ENCODE measurements at regions not wholly inside any gene's neighbourhood (a gene's known extent, or its start where the extent isn't known, plus 50 kb on each side); places are given as distances from the start of the nearest gene placed in this dataset.
A peak's percentile ranks its signal among the peaks of the same experiment; 100 is the strongest.

DNA sequence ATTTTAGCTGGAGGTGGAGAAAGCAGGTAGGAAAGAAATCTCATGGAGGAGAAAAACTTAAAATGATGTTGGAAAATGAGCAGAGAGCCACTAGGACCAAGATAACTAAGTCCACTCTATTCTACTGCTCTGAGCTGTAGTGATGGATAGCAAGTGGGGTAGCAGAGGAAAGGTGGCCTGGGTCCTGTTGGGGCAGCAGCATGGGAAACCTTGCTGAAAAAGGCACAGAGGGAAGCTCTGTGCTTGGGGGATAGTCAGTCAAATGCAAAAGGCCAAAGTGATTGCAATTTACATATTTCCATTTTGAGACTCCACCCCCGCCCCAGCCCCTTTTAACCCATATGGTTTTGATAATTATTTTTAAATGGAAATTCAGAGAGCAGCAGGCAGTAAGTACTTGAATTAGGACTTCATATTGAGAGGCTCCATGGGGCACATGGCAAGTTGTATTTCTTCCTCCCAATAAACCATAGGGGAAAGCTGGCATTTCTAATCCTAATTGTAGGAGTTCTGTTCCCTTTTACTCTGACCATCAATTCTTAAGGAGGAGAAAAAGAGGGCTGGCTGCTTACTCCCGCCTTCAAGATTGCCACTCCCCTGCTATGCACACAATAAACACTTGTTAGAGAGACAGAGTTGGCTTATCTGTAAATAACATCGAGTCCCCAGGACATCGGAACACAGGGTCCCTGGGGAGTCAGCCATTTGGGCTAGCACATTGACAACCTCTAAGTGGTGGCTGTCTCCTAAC lies 1341.5 kb upstream of the TENM4 start:
- DNase-seq (ENCODE audit: low read depth, low spot score): no peak
- H3K27ac ChIP-seq: no peak overlapping the region

DNA sequence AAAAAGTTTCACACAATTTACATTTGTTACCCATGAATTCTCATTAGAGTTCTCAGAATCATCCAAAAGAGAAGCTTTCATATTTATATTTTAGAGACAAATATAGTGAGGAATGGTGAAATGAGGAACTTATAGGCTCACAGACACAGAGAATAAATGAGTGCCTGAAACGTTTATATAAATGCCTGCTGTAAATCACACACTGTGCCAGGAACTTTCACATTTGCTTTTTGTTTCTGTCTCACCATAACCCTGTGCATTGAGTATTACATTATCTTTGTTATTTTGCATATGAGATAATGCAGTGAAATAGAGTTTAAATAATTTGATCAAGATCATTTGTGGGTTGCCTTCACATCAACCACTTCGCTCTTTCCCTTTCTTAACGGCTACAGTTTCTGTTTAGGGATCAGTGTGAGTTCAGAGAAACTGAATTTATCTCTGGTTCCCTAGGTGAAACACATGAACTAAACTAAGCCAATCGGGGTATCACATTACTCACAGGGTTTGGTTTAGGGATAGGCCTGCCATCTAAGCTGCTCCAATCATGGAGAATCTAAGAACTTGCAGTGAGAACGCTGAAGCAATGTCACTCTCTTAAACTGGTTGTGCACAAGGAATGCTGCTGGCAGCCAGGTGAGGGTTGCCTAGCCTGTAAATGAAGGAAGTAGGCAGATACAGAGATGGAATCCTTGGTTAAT lies 1339.2 kb upstream of the TENM4 start:
- no peak overlapping the region for H3K27ac ChIP-seq
- DNase-seq (ENCODE audit: low read depth, low spot score): peak; percentile 20

DNA sequence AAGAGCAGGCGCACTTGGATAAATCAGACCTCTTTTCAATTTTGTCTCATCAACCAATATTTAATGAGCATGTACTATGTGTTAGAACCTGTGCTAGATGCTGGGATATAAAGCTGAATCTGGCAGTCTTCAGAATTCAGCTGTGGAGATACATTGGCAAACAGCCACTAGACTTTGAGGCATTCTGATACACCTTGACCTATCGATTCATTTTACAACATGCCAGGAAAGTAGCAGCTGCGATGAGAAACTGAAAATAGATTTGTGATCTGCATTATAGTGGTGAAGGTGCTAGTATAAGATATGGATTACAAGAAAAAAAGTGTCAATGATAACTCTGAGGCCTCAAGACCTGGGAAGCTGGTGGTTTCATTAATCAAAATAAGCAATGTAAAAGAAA lies 1338.1 kb upstream of the TENM4 start:
- no peak overlapping the region for H3K27ac ChIP-seq
- DNase-seq (ENCODE audit: low read depth, low spot score): no peak

DNA sequence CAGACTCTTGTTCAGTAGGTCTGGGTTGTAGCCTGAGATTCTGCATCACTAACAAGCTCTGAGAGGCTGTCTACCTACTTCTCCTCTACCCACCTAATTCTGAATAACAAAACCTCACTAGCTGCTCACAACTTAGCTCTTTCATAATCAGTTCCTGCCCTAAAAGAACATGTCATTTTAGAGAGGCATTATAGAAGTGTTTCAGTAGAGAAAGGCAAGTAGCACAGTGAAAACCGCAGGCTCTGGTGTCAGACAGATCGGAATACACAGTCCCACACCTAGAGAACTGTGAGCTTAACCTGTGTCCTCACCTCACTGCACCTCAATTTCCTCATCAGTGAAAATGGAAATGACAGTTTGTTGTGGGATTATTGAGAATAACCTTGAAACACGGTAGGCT lies 1337.6 kb upstream of the TENM4 start:
- no peak for DNase-seq (ENCODE audit: low read depth, low spot score)

DNA sequence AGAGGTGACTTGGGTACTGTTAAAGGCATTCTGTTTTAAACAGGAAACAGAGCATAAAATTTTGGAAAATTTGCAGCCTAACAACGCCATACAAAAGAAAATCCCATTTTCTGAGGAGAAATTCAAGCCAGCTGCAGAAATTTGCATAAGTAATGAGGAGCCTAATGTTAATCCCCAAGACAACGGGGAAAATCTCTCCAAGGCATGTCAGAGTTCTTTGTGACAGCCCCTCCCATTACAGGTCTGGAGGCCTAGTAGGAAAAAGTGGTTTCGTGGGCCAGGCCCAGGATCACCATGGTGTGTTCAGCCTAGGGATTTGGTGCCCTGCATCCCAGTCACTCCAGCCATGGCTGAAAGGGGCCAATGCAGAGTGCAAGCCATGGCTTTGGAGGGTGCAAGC lies 1333.1 kb upstream of the TENM4 start:
- no peak overlapping the region for H3K27ac ChIP-seq
- DNase-seq (ENCODE audit: low read depth, low spot score): no peak

More for the DNA sequence above, 1337.6 kb upstream of the TENM4 start:
- no peak overlapping the region for H3K27ac ChIP-seq

DNA sequence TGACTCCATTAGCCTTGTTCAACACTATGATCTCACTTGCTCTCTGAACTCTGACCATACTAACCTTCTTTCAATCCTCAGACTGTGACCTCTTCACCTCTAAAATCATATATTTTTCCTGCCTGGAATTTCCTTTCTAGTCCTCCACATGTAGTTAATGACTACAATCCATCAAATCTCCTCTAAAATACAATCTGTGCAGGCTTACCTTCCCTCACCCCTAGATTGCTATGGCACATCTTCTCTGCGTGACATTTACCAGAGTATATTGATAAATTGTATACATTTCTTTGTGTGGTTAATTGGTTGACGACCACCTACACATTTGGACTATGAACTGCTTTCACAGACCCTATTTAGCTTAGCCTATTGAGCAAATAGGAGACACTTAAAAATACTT lies 1330.2 kb upstream of the TENM4 start:
- H3K27ac ChIP-seq: no peak overlapping the region
- no peak for DNase-seq (ENCODE audit: low read depth, low spot score)

DNA sequence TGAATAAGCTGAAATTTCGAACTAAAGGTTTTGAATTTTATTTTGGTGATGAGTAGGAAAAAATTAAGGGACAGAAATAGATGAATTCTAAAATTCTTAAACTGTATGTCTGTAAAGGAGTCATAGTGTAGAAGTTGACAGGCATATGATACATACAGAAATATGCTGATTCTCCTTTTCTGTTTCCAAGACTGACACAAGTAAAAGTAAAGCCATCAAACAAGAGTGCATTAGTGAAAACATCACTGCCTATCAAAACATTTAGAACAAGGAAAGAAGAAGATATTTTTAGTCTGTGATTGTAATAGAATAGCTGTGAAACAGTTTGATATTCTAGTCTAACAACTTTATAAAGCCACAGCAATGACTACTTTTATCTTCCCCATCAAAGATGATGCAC lies 1318.0 kb upstream of the TENM4 start:
- DNase-seq (ENCODE audit: low read depth, low spot score): peak; percentile 2
- no peak overlapping the region for H3K27ac ChIP-seq

DNA sequence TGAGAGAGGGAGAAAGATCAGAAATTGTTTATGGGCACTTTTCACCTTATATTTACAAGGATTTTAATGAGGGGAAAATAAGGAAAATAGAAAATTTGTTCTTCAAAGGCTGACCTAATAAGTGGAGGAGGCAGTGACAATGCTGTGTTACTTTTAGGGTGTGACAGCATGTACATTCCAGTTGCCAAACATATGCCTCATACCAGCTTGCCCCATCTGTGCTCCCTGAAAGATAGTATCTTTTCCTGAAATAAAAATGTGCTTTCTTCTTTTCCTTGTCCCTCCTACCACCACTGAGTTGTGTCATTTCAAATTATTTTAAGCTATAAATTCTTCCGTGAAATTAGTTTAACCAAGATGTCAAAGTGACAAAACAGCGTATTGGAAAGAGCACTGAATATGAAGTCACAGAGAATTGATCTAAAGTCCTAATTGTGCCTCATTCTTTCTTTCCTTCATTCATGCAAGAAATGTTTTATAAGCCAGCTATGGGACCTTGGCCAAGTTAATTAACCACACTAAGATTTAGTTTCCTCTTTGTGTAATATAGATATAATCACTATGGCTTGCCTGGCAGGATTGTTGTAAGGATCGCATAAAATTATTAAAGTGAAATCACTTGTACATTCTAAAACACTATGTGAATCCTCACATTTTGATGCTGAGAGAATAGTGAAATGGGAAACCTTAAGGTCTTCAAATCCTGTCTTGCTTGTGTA lies 1307.5 kb upstream of the TENM4 start:
- peak; percentile 3 for DNase-seq (ENCODE audit: low read depth, low spot score)
- no peak overlapping the region for H3K27ac ChIP-seq

DNA sequence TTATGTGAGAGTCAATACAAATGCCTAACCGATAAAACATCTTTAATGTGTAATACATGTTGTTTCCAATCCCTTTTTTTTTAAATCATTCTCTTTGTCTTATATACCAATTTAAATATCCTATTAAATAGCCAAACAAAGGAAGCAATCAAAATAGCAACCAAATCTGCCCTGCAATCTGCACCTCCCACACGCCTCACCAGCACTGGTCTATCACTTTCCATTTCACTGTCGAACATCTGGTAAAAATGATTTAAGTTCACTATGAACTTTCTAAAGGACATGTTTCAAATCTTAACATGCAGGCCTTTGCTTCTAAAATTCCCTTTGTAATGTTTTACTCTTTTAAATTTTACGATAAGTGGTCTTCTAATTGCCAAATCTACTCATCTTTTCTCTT lies 1305.5 kb upstream of the TENM4 start:
- H3K27ac ChIP-seq: no peak overlapping the region
- DNase-seq (ENCODE audit: low read depth, low spot score): no peak

DNA sequence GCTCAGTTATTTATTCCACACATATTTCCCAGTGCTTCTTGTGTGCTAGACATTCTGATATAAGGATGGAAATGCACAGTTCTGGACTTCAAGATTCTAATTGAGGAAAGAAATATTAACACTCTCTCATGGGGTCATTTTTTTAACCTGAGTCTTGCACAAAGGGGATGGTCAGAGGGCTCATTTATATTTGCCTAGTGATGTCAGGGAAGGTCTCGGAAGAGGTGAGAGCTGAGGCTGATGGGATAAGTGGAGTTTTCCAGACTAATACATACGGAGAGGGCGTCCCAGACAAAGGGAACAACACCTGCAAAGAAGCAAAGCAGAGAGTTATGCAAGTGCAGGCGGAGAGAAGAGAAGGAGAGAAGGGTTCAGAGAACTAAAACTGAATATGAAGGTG lies 1304.6 kb upstream of the TENM4 start:
- H3K27ac ChIP-seq: no peak overlapping the region
- no peak for DNase-seq (ENCODE audit: low read depth, low spot score)

DNA sequence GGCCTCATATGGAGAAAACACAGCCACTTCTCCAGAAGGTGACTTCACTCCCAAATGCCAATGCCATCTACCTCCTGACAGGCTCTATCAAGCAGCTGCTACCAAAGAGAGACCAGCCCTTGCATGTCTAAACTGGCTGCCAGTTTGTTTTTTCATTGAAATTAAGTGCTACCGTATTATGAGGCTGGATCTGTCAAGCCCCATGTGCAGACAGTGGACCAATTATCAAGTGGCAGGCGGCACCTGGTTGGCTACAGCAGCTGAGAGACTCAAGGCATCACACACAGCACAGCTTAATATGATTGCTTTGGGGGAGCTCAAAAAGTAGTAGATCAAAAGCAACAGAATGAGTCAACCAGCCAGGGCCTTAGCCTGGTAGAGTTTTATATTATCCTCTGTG lies 1293.0 kb upstream of the TENM4 start:
- DNase-seq (ENCODE audit: low read depth, low spot score): peak; percentile 22
- no peak overlapping the region for H3K27ac ChIP-seq

DNA sequence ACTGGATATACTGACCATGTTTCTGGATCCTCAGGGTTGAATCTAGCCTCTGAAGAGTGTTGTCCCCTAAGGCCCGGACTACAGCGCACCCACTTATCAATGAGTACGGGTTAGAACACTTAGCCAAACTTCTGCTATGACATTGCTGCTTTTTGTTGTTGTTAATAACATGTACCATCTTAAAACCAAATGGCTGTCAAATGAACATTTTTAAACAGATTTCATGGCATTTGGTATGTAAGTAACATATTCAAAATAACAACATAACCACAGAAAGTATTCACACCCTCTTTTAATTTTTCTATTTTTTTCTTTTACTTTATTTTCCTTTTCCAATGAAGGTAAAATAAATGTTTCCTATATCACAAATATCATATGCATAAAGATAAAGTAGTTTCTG lies 1292.5 kb upstream of the TENM4 start:
- no peak overlapping the region for H3K27ac ChIP-seq
- DNase-seq (ENCODE audit: low read depth, low spot score): no peak

DNA sequence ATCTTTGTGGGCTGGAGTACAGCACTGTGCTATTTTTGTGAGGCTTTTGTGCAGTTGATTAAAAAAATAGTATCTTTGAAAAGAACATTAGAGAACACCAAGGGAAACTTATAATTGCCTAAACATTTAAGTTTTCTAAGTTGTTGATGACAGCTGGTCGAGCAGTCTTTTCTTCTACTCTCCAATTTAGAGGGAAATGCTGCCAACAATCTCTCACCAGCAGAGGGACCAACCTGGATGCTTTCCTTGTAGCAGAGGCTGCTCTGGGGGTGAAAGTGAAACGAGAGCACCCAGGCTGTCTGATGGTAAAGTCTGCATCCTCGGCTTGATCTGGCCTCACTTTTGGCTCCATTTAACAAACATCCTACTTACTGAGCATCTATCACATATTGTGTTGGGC lies 1286.5 kb upstream of the TENM4 start:
- no peak overlapping the region for H3K27ac ChIP-seq
- DNase-seq (ENCODE audit: low read depth, low spot score): no peak

DNA sequence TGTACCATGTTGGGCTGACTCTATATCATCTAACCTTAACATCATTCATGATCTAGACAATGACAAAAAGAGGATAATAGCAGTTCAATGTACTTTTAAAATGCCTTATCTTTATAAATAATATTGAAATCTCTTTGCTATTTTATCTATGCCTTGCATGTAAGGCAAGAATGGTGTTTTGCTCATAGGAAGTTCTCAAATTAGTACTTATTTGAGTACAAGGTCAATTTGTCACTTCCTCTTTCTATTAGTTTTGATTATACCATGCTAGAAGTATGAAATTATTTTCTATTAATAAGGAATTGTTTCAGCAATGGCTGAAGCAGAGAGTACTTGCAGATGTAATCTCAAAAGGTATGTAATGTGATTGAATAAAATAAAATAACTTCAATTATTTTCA lies 1285.4 kb upstream of the TENM4 start:
- no peak for DNase-seq (ENCODE audit: low read depth, low spot score)
- H3K27ac ChIP-seq: no peak overlapping the region

DNA sequence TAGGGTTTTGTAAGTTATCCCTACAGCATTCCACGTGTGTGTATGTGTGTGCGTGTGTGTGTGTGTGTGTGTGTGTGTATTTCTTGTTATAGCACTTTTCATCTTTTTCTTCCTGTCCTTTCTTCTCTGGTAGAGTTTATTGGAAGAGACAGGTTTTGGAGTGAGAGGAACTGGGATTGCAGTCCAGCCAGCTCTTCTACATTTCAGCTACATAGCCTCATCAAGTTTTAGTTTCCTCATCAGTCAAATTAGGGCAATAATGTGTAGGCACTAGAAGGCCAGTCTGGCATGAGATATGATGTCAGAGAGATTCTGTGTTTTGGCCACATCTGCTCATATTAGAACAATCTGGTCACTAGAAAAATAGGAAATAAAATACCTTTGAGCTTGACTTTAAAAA lies 1283.5 kb upstream of the TENM4 start:
- H3K27ac ChIP-seq: peak overlapping the region; percentile 76
- DNase-seq (ENCODE audit: low read depth, low spot score): no peak

DNA sequence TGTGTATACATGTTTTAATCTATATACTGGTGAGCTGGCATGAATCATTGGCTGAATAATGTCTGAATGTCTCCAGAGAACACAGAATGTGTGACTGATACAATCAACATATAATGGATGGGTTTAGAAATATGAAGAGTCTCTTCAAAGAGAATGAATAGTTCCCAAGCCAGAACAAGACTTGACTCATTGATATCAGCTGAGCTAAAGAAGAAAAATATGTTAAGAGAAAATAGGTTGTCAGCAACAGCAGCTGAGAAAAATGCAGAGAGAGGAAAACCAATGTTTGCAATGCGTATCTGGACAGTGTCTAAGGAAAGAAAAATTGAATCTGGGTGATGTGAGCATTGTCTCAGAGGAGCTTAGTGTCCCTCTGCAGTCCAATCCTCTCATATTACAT lies 1281.8 kb upstream of the TENM4 start:
- peak; percentile 84 for DNase-seq (ENCODE audit: low read depth, low spot score)
- peak overlapping the region; percentile 76 for H3K27ac ChIP-seq

DNA sequence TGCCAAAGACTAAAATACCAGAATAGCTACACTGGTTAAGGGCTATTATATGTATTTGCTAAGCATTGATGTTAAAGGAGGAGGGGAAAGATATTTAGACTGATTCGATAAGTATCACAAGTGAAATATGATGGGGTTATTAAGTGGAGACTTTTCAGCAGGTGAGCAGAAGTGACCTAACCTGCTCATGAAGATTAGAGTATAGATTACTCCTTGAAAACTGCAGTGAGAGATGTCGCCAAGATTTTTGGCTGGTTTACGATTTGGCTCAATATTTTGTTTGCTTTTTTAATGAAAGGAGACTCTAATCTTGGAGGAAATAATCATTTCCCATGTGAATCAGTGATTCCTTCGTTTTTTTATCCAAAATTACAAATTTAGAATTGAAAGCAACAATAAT lies 1279.5 kb upstream of the TENM4 start:
- H3K27ac ChIP-seq: no peak overlapping the region
- no peak for DNase-seq (ENCODE audit: low read depth, low spot score)

DNA sequence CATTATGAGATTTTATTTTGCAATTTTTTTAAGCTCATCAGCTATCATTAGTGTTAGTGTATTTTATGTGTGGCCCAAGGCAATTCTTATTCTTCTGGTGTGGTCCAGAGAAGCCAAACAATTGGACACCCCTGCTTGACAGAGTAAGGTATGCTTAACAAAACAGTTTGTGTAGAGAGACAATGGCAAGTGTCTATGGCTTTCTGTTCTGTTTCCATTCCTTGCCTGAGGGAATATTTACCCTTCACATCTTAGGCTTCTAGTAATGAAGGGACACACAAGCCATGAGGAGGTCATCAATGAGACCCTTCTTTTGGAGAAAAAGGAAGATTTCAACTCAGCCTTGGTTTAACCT lies 1278.4 kb upstream of the TENM4 start:
- no peak for DNase-seq (ENCODE audit: low read depth, low spot score)
- H3K27ac ChIP-seq: no peak overlapping the region

DNA sequence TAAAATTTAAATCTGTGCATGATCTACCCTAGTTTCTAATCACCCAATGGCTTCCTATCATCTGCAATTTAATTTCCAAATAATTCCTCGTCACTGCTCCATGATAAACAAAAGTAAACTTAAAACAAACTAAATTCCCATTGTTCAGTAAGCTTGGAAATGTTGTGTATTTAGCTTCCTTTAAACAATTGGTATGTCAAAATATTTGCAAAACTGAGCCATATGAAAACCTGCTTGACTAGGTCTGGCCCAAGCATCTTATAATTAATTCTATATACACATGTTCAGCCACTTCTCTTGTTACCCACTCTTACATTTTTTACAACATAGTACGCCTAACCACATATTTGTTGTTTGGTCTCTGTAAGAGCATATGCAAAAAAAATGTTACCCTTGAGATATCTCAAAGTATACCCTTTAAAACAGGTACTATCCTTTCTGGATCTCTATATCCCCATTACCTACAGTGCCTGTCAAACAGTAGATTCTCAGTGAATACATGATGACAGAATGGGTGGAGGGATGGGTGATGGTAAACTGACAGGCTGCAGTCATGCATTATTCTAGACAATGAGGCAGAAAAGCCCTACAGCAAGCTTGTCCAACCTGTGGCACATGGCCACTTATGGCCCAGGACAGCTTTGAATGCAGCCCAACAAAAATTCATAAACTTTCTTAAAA lies 1277.9 kb upstream of the TENM4 start:
- no peak overlapping the region for H3K27ac ChIP-seq
- no peak for DNase-seq (ENCODE audit: low read depth, low spot score)

DNA sequence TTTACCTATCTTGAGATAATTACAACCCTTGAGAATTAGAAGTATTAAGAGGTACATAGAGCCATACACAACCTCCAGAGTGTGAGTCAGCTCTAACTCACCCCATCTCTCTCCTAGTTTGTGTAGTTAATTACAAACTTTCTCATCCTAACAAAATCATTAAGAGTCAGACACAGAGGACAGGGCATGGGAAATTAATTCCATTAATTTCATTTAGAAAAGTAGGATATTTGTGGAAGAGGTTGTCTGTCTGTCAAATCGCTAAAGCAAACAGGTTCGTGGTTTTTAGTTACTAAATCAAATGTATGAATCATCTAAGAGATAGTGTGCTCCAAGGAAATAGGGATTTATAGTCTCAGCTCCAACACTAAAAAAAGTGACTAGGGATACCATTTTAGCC lies 1261.4 kb upstream of the TENM4 start:
- H3K27ac ChIP-seq: peak overlapping the region; percentile 99
- no peak for DNase-seq (ENCODE audit: low read depth, low spot score)

DNA sequence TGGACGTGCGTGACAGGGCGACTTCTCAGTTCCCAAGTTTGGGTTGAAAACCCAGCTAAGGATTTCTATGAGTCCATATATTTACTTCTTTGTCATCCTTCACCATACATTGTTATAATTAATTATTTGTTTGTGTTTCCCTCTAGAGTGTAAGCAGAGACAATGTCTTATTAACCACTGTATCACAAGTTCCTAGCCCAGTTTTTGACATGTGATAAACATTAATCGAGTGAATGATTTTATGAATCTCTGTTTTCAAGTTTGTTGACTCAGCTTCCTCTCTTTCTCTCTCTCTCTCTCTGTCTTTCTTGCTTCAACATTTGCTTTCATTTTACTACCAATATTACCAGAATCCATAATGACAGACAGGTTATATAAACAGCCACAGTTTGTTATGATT lies 1259.6 kb upstream of the TENM4 start:
- DNase-seq (ENCODE audit: low read depth, low spot score): no peak
- H3K27ac ChIP-seq: peak overlapping the region; percentile 99
